K562 (cell line): ENCODE measurements at regions not wholly inside any gene's neighbourhood (a gene's known extent, or its start where the extent isn't known, plus 50 kb on each side); places are given as distances from the start of the nearest gene placed in this dataset.

Experiments
- ATAC-seq: fragments of 200-7000 bp; cut with Tn5 transposase; 3 replicates; pipeline ENCODE4 v1.9.1; 2020; ENCODE audit warnings: moderate library complexity
- BruUV-seq: library from RNA; stranded (reverse); fragments of 400-500 nt; replicated peaks from 2 replicates; lab custom pipeline; 2021; lab: Mats Ljungman, UMichigan
- CTCF ChIA-PET: fragments of 300-600 bp; formaldehyde crosslinking; extraction: SDS; loops from one replicate; lab custom pipeline; 2021; ENCODE audit warnings: low intra/inter-chr PET ratio; lab: Yijun Ruan, JAX
- POLR2A ChIA-PET: fragments of 300-600, 350-650 bp; sonication (Branson Sonifier 250); formaldehyde crosslinking; extraction: SDS; loops from one replicate; lab custom pipeline; 2021; ENCODE audit warnings: antibody characterized with exemption, inconsistent platforms; lab: Yijun Ruan, JAX
- DNase-seq, 4 experiments: peaks; one replicate each; pipeline versions ENCODE4 v3.0.0 to v3.0.0-alpha.2; 2011 to 2018; ENCODE audit warnings: low spot score in 3 of 4, mixed read lengths in 3 of 4; ENCODE audit errors: extremely low read depth in 1 of 4
- FAIRE-seq: peaks from 2 replicates; lab custom pipeline; 2011; peaks lifted over from hg19 to GRCh38; lab: Jason Lieb, UNC
- H2AFZ ChIP-seq: 2 replicates; pipeline ENCODE4 v1.6.0; 2011; ENCODE audit warnings: low read depth, low read length, control low read depth, inconsistent platforms
- H3K27ac ChIP-seq: fragments of 200-600 bp; 3 replicates; pipeline ENCODE4 v1.8.0; 2011; ENCODE audit warnings: low read depth, mild to moderate bottlenecking, control low read depth, inconsistent platforms, low read length, moderate library complexity, mixed read lengths; ENCODE audit errors: extremely low read depth
- H3K27me3 ChIP-seq, 2 experiments: fragments of 300-600 bp in 1 of 2; 2 replicates in 1 of 2; 3 replicates in 1 of 2; pipeline versions ENCODE4 v1.6.0 to v1.8.0; 2011; ENCODE audit warnings: inconsistent platforms in 2 of 2, low read length in 2 of 2, mild to moderate bottlenecking in 1 of 2, mixed read lengths in 1 of 2, moderate library complexity in 1 of 2; ENCODE audit not compliant: control insufficient read depth in 2 of 2, insufficient read depth in 2 of 2
- H3K36me3 ChIP-seq: fragments of 300-600 bp; 3 replicates; pipeline ENCODE4 v1.8.0; 2011; ENCODE audit warnings: mild to moderate bottlenecking, low read length, inconsistent platforms; ENCODE audit not compliant: control insufficient read depth, insufficient read depth
- H3K4me1 ChIP-seq, 2 experiments: fragments of 200-600 bp in 1 of 2; replicated peaks in 1 of 2; 2 replicates in 1 of 2; 3 replicates in 1 of 2; pipeline versions ENCODE4 v1.5.1 to v1.8.0; 2011; ENCODE audit warnings: inconsistent platforms in 2 of 2, low read length in 2 of 2, mild to moderate bottlenecking in 1 of 2, mixed read lengths in 1 of 2, moderate library complexity in 1 of 2; ENCODE audit not compliant: control insufficient read depth in 2 of 2, insufficient read depth in 2 of 2
- H3K4me2 ChIP-seq: 2 replicates; pipeline ENCODE4 v1.6.1; 2011; ENCODE audit warnings: low read length, control low read depth, inconsistent platforms, mixed read lengths; ENCODE audit not compliant: insufficient read depth
- H3K4me3 ChIP-seq: fragments of 200-600 bp; sonication (generic), shearing (Covaris generic); 2 replicates; pipeline ENCODE4 v1.5.1; 2016; ENCODE audit warnings: control low read depth, inconsistent platforms
- H3K79me2 ChIP-seq: fragments of 200-600 bp; 3 replicates; pipeline ENCODE4 v1.8.0; 2011; ENCODE audit warnings: low read length, inconsistent platforms; ENCODE audit not compliant: control insufficient read depth, insufficient read depth
- H3K9ac ChIP-seq, 2 experiments: 2 replicates each; pipeline versions ENCODE4 v1.6.0 to v1.6.1; 2011; ENCODE audit warnings: low read depth in 2 of 2, low read length in 2 of 2, control low read depth in 1 of 2, inconsistent platforms in 1 of 2, mild to moderate bottlenecking in 1 of 2, mixed read lengths in 1 of 2; ENCODE audit not compliant: insufficient read depth in 1 of 2
- H3K9me1 ChIP-seq: one replicate; pipeline ENCODE4 v1.6.0; 2011; ENCODE audit warnings: inconsistent platforms, mild to moderate bottlenecking, low read length, moderate library complexity; ENCODE audit not compliant: control insufficient read depth, insufficient read depth
- H3K9me3 ChIP-seq: replicated peaks from 2 replicates; pipeline ENCODE4 v1.5.1; 2011; ENCODE audit warnings: low read depth, low read length, inconsistent platforms; ENCODE audit not compliant: control insufficient read depth, insufficient read depth
- H4K20me1 ChIP-seq: replicated peaks from 2 replicates; pipeline ENCODE4 v1.6.1; 2011; ENCODE audit warnings: low read length, inconsistent platforms, mixed read lengths; ENCODE audit not compliant: control insufficient read depth, insufficient read depth
- HLTF ChIP-seq: fragments of 450-650 bp; IDR thresholded peaks from 2 replicates; pipeline ENCODE4 v1.6.1; 2016
- SMARCE1 ChIP-seq: fragments of 450-650 bp; IDR thresholded peaks from 2 replicates; pipeline ENCODE4 v1.7.1; 2016; ENCODE audit warnings: mild to moderate bottlenecking
- ZNF146 ChIP-seq: IDR thresholded peaks from one replicate; pipeline ENCODE4 v1.6.1; 2018; ENCODE audit warnings: missing compliant biosample characterization; ENCODE audit not compliant: unreplicated experiment
- ZZZ3 ChIP-seq: fragments of 450-650 bp; IDR thresholded peaks from 2 replicates; pipeline ENCODE4 v1.6.1; 2016; ENCODE audit warnings: antibody characterized with exemption, mild to moderate bottlenecking, moderate library complexity
- WGBS: fragments of 100-300 bp; shearing (Covaris generic); methylation state at CpG from one replicate; pipeline ENCODE4 v1.1.6; 2016; ENCODE audit warnings: low coverage, mixed read lengths; ENCODE audit not compliant: insufficient coverage; ENCODE audit errors: missing lambda C conversion rate; 5-methylcytosine and 5-hydroxymethylcytosine counted together
- in situ Hi-C: fragments of 300-500 bp; cut with MboI; formaldehyde crosslinking; loops from 4 replicates; pipeline ENCODE4 v1.15.0; 2018; ENCODE audit warnings: inconsistent platforms, mixed read lengths
- intact Hi-C: fragments of 100-400 bp; cut with micrococcal nuclease; formaldehyde crosslinking; loops from 2 replicates; pipeline ENCODE4 v1.14.2; 2022
- TF ChIP-seq, protein P1 (sequence below): IDR thresholded peaks from 2 replicates; pipeline ENCODE4 v1.6.1; 2011; ENCODE audit not compliant: insufficient read length; ENCODE audit errors: extremely low read depth

DNA sequence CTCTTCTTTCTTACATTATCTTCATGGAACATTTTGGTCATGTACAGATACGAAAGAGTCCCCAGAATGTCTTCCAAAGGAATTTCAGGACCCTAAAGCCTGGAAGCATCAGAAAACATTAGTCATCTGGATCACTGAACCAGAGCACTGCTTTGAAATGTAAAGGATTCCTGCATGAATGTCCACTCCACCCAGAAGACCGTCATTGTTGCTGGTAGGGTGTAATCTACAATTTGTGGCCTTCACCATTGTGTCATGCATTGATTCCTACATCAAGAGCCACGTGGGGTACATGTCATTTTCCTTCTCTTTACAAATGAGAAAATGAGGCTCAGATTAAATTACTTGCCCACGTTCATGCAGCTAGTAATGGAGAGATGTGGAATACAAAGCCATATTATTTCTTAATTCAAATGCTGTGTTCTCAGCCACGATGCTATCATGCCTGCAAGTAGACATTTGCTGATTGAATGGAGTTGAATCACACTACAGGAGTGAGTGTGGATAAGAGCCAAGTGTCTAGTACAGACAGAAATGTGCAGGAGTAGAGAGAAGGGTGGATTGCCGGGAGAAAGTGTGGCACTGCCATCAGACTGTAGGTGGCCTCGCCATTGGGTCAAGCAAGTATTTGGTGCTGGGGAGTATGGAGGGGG lies 231.2 kb downstream of the C12orf75 start:
- Histone ChIP-seq H4K20me1 (no peaks in the 10 kb centered on the region), H3K36me3 (no peaks in the 10 kb centered on the region), H3K4me2 (no peak overlapping the region), H3K27me3 (no peaks in the 10 kb centered on the region; a peak in 3 of 5 replicates), H3K4me3 (no peak overlapping the region), H3K4me1 (no peaks in the 10 kb centered on the region), H3K27ac (no peak overlapping the region), H2AFZ (no peak overlapping the region), H3K9ac (no peak overlapping the region), H3K9me3 (no peaks in the 10 kb centered on the region), H3K79me2 (no peaks in the 10 kb centered on the region), H3K9me1 (no peaks in the 10 kb centered on the region)
- ATAC-seq: no peak
- no TSS peak for BruUV-seq
- DNase-seq: no peak
- intact Hi-C loops (no loop called here), in situ Hi-C loops (no loop called here)
- FAIRE-seq: no peak
- no peak for TF ChIP-seq ZNF146 (CRISPR knock-in tag)
- no peak for TF ChIP-seq ZZZ3
- TF ChIP-seq HLTF: no peak
- TF ChIP-seq SMARCE1: no peak
- TF ChIP-seq, protein P1, sequence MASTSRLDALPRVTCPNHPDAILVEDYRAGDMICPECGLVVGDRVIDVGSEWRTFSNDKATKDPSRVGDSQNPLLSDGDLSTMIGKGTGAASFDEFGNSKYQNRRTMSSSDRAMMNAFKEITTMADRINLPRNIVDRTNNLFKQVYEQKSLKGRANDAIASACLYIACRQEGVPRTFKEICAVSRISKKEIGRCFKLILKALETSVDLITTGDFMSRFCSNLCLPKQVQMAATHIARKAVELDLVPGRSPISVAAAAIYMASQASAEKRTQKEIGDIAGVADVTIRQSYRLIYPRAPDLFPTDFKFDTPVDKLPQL: no peak
- ChIA-PET CTCF (no interaction called here), POLR2A (interaction anchor here (0.8 to 1.1 kb wide), 2 partner anchors 26 to 504 kb away, joined by 3 to 4 read pairs; no protein-coding TSS in a partner anchor)
- 1% methylated on average over 7 of the region's 7 CpGs for WGBS
